ENCODE measurements at regions not wholly inside any gene's neighbourhood (a gene's known extent, or its start where the extent isn't known, plus 50 kb on each side); places are given as distances from the start of the nearest gene placed in this dataset.

DNA sequence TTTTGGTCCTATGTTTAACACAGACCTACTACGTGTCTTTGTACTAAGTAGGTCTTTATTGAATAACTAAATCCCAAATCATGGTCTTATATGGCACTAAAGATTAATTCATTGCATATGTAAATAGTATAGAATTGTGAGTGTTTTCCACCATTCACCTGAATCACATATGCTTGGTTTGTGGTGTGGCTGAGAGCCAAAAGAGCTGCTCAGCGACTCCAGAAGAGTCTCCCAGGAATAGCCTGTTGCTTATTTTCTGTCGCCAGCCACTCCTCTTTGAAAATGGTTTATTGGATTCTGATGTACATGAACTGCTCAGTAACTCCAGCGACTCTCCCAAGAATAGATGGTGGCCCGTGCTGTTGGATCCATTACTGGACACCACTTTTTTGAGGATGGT is 184.5 kb downstream of the CLCN4 start:
- TF ChIP-seq, protein P1, sequence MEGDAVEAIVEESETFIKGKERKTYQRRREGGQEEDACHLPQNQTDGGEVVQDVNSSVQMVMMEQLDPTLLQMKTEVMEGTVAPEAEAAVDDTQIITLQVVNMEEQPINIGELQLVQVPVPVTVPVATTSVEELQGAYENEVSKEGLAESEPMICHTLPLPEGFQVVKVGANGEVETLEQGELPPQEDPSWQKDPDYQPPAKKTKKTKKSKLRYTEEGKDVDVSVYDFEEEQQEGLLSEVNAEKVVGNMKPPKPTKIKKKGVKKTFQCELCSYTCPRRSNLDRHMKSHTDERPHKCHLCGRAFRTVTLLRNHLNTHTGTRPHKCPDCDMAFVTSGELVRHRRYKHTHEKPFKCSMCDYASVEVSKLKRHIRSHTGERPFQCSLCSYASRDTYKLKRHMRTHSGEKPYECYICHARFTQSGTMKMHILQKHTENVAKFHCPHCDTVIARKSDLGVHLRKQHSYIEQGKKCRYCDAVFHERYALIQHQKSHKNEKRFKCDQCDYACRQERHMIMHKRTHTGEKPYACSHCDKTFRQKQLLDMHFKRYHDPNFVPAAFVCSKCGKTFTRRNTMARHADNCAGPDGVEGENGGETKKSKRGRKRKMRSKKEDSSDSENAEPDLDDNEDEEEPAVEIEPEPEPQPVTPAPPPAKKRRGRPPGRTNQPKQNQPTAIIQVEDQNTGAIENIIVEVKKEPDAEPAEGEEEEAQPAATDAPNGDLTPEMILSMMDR (IDR thresholded peaks at IDR 0.05 in 4 of 5, conservative IDR thresholded peaks at IDR 0.05 in 1 of 5): no peak
- TF ChIP-seq POLR2A (IDR thresholded peaks at IDR 0.05): no peak

Data from gastrocnemius medialis (tissue), 4 donors.